Suprapubic skin (tissue), 4 donors: ENCODE measurements at regions not wholly inside any gene's neighbourhood (a gene's known extent, or its start where the extent isn't known, plus 50 kb on each side); places are given as distances from the start of the nearest gene placed in this dataset.

Source experiments
- CTCF ChIP-seq, 2 donors: fragments of 200-600 bp in 1 of 2; fragments of 450-650 bp in 1 of 2; sonication (generic) in 1 of 2; IDR thresholded peaks; one replicate each; pipeline ENCODE4 v1.5.1; 2016 to 2019; ENCODE audit warnings: antibody characterized with exemption in 2 of 2, mild to moderate bottlenecking in 1 of 2, moderate library complexity in 1 of 2
- EP300 ChIP-seq: sonication (generic); formaldehyde crosslinking; IDR thresholded peaks from one replicate; pipeline ENCODE4 v1.6.1; 2017; ENCODE audit warnings: antibody characterized with exemption
- POLR2A ChIP-seq, 2 donors: fragments of 450-650 bp; IDR thresholded peaks; one replicate each; pipeline ENCODE4 v1.6.1; 2017; ENCODE audit warnings: antibody characterized with exemption in 2 of 2, mild to moderate bottlenecking in 2 of 2, moderate library complexity in 2 of 2
- POLR2AphosphoS5 ChIP-seq, 3 donors: sonication (generic); formaldehyde crosslinking; IDR thresholded peaks; one replicate each; pipeline ENCODE4 v1.6.1; 2017; ENCODE audit warnings: antibody characterized with exemption in 3 of 3

- TF ChIP-seq CTCF (IDR thresholded peaks at IDR 0.05): no peak
- no peak for TF ChIP-seq EP300
- TF ChIP-seq POLR2AphosphoS5 (IDR thresholded peaks at IDR 0.05): no peak
- no peak for TF ChIP-seq POLR2A (IDR thresholded peaks at IDR 0.05)
Observed at GRCh38 chr2:34666821-34667220, 1067.7 kb upstream of the FAM98A start.
